ENCODE measurements at regions not wholly inside any gene's neighbourhood (a gene's known extent, or its start where the extent isn't known, plus 50 kb on each side); places are given as distances from the start of the nearest gene placed in this dataset.

- no peak overlapping the region for H3K27ac ChIP-seq (ENCODE audit: low read length in 2 of 2)
- H3K36me3 ChIP-seq (replicated peaks in 1 of 2; ENCODE audit: control extremely low read depth in 1 of 2, control insufficient read depth in 1 of 2, extremely low read depth in 1 of 2, insufficient read depth in 2 of 2, low read length in 1 of 2), result no peaks in the 10 kb centered on the region
- no peak for DNase-seq
- ChIA-PET POLR2A (no interaction called here), CTCF (interaction anchor here (0.6 kb wide), 1 partner anchor 290 kb away, joined by 3 read pairs; no protein-coding TSS in a partner anchor)
- H3K4me3 ChIP-seq (ENCODE audit: control extremely low read depth in 1 of 5, extremely low read depth in 1 of 5, insufficient read depth in 1 of 5, low read depth in 2 of 5, low read length in 4 of 5), result no peak overlapping the region
- H3K4me3 Mint-ChIP-seq, result no peak overlapping the region
- no peak overlapping the region for H2AFZ ChIP-seq (ENCODE audit: insufficient read depth, low read depth, low read length, poor library complexity, severe bottlenecking)
- no peaks in the 10 kb centered on the region for H3K79me2 ChIP-seq (ENCODE audit: control insufficient read depth, insufficient read depth, low read length)
- H3K27ac Mint-ChIP-seq, result no peak overlapping the region
- H3K4me2 ChIP-seq (replicated peaks; ENCODE audit: low read depth, low read length, poor library complexity, severe bottlenecking), result no peak overlapping the region
- no peak for ATAC-seq (ENCODE audit: low read depth)
- H3K9me3 ChIP-seq (ENCODE audit: control extremely low read depth in 1 of 3, control insufficient read depth in 2 of 3, insufficient read depth in 1 of 3, low read length in 2 of 3), result no peaks in the 10 kb centered on the region
- H4K20me1 ChIP-seq (ENCODE audit: control insufficient read depth, insufficient read depth, low read length, poor library complexity, severe bottlenecking), result no peaks in the 10 kb centered on the region
- no peak overlapping the region for H3K9ac ChIP-seq (ENCODE audit: low read length)
- H3K4me1 ChIP-seq (ENCODE audit: control insufficient read depth in 2 of 2, insufficient read depth in 2 of 2, low read length in 2 of 2), result no peaks in the 10 kb centered on the region
- no peaks in the 10 kb centered on the region for H3K27me3 ChIP-seq (replicated peaks in 1 of 4; ENCODE audit: control extremely low read depth in 1 of 4, control insufficient read depth in 3 of 4, insufficient read depth in 4 of 4, low read length in 3 of 4)
- TF ChIP-seq CTCF (IDR thresholded peaks at IDR 0.05) (no peak), EZH2 (IDR thresholded peaks at IDR 0.05; ENCODE audit: borderline replicate concordance, insufficient read depth, low read depth, low read length, poor library complexity, severe bottlenecking) (no peak)
- intact Hi-C loops (cut with micrococcal nuclease), result no loop called here
- H3K9me3 Mint-ChIP-seq (ENCODE audit: insufficient read depth), result no peaks in the 10 kb centered on the region
- H3K4me1 Mint-ChIP-seq, result peaks cover 2% of the 10 kb centered on the region
- peaks cover 5% of the 10 kb centered on the region for H3K27me3 Mint-ChIP-seq
These were observed 274.9 kb downstream of the AUH start for GRCh38 chr9:91086657-91087461.

DNA sequence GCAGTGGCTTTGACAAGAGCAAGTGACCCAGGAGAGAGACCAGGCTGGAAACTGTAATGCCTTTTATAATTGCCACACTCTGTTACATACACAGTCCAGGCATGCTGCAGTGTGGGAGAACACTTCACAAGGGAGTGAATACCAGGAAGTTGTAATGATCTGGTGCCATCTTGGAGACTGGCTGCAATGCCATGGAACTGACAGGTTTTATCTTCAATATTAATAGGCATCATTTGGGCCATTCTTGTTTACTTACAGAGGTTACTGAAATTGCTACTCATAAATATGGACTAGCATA lies 274.3 kb downstream of the AUH start:
- no peaks in the 10 kb centered on the region for H3K27me3 ChIP-seq (replicated peaks in 1 of 4; ENCODE audit: control extremely low read depth in 1 of 4, control insufficient read depth in 3 of 4, insufficient read depth in 4 of 4, low read length in 3 of 4)
- no peak for DNase-seq
- H3K27ac Mint-ChIP-seq, result no peak overlapping the region
- no peak overlapping the region for H2AFZ ChIP-seq (ENCODE audit: insufficient read depth, low read depth, low read length, poor library complexity, severe bottlenecking)
- no peaks in the 10 kb centered on the region for H3K4me1 ChIP-seq (ENCODE audit: control insufficient read depth in 2 of 2, insufficient read depth in 2 of 2, low read length in 2 of 2)
- no peak overlapping the region for H3K4me3 ChIP-seq (ENCODE audit: control extremely low read depth in 1 of 5, extremely low read depth in 1 of 5, insufficient read depth in 1 of 5, low read depth in 2 of 5, low read length in 4 of 5)
- CTCF ChIA-PET, result interaction anchor here (0.6 kb wide), 1 partner anchor 289 kb away, joined by 3 read pairs; no protein-coding TSS in a partner anchor
- POLR2A ChIA-PET, result no interaction called here
- H3K27ac ChIP-seq (ENCODE audit: low read length in 2 of 2), result no peak overlapping the region
- H3K4me3 Mint-ChIP-seq, result no peak overlapping the region
- H4K20me1 ChIP-seq (ENCODE audit: control insufficient read depth, insufficient read depth, low read length, poor library complexity, severe bottlenecking), result no peaks in the 10 kb centered on the region
- H3K9ac ChIP-seq (ENCODE audit: low read length), result no peak overlapping the region
- H3K27me3 Mint-ChIP-seq, result peaks cover 4% of the 10 kb centered on the region
- ATAC-seq (ENCODE audit: low read depth), result no peak
- H3K36me3 ChIP-seq (replicated peaks in 1 of 2; ENCODE audit: control extremely low read depth in 1 of 2, control insufficient read depth in 1 of 2, extremely low read depth in 1 of 2, insufficient read depth in 2 of 2, low read length in 1 of 2), result no peaks in the 10 kb centered on the region
- no peaks in the 10 kb centered on the region for H3K9me3 Mint-ChIP-seq (ENCODE audit: insufficient read depth)
- no peak overlapping the region for H3K4me2 ChIP-seq (replicated peaks; ENCODE audit: low read depth, low read length, poor library complexity, severe bottlenecking)
- no peaks in the 10 kb centered on the region for H3K79me2 ChIP-seq (ENCODE audit: control insufficient read depth, insufficient read depth, low read length)
- H3K9me3 ChIP-seq (ENCODE audit: control extremely low read depth in 1 of 3, control insufficient read depth in 2 of 3, insufficient read depth in 1 of 3, low read length in 2 of 3), result no peaks in the 10 kb centered on the region
- peaks cover 2% of the 10 kb centered on the region for H3K4me1 Mint-ChIP-seq
- intact Hi-C loops (cut with micrococcal nuclease), result no loop called here
- no peak for TF ChIP-seq CTCF (IDR thresholded peaks at IDR 0.05)
- TF ChIP-seq EZH2 (IDR thresholded peaks at IDR 0.05; ENCODE audit: borderline replicate concordance, insufficient read depth, low read depth, low read length, poor library complexity, severe bottlenecking), result no peak
